NCI-H526 (cell line): ENCODE measurements at regions not wholly inside any gene's neighbourhood (a gene's known extent, or its start where the extent isn't known, plus 50 kb on each side); places are given as distances from the start of the nearest gene placed in this dataset.
"Not testable (repeated sequence)": the region's sequence is repeated elsewhere in the genome, so short reads cannot be mapped to it uniquely, and the experiment has no call there.

Experiments used
- DNase-seq, 2 experiments: peaks; one replicate each; lab custom pipeline; 2025; lab: John Stamatoyannopoulos, UW

GRCh38 chr7:126177782-126178181 is 1075.0 kb downstream of the GRM8 start:
- DNase-seq, result no peak

- no peak for DNase-seq
Observed at GRCh38 chr7:126166645-126167044, 1086.1 kb downstream of the GRM8 start.

- no peak for DNase-seq
Observed at GRCh38 chr7:126163647-126164046, 1089.1 kb downstream of the GRM8 start.

GRCh38 chr7:126157391-126157790 is 1095.3 kb downstream of the GRM8 start:
- no peak for DNase-seq

- DNase-seq, result no peak
Observed at GRCh38 chr7:126150278-126150958, 1102.3 kb downstream of the GRM8 start.

DNA sequence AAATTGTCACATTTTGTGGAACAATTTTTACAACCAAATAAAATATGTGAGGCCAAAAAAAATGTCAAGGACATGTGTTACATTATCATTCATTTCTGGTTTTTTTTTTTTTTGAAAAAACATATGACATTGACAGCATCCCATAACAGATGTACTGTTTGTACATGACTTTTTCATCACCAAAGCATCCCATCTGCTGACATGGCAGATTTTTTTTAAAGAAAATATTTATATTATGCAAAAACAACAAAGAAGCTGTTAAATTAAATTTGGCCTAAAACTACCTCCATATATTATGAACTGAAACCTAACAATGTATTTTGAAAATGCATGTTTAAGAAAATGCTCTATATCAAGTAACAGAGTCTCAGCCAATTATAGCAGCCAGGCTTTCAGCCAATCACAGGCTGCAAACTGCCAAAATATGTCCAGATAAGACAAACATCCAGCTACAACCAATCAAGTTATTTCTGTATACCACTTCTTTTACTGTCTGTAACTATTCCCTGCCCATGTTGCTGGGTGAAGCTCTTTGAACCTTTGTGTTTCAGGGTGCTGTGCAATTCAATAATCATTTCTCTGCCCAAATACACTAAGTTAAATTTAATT is 1111.8 kb downstream of the GRM8 start:
- no peak for DNase-seq

- DNase-seq, result no peak
Observed at GRCh38 chr7:126119981-126120380, 1132.8 kb downstream of the GRM8 start.

DNA sequence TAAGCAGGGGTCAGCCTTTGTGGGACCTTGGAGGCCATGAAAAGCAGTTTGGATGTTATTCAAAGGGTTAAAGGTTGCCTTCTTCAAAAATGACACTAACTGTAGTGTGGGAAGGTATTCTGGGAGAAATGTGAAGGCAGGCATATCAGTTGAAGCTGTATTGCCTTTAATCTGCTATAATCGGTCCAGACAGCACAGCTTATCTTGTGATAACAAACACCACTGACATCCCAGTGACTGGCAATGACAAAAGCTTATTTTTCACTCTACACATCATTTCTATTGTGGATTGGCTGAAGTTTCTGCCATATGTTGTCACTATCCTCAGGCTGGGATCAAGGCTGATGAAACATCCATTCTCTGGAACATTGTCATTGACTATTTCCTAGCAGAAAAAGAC is 1149.2 kb downstream of the GRM8 start:
- DNase-seq, result no peak

DNA sequence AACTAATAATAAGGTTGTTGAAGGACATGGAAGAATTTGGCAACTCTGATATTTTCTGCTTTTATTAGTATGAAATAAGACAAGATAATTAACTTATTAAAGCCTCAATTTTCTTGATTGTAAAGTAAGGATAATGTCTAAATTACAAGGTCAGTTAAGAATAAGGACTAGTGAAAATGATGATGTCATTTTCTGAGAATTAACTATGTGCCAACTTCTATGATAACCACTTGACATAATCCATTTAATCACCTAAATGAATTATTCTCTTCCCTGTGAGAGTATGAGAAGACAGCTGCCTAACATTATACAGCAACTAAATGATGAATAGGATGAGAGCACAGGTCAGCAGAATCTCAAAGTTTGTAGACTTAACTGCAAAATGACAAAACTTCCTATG is 1153.4 kb upstream of the POT1 start:
- no peak for DNase-seq

DNA sequence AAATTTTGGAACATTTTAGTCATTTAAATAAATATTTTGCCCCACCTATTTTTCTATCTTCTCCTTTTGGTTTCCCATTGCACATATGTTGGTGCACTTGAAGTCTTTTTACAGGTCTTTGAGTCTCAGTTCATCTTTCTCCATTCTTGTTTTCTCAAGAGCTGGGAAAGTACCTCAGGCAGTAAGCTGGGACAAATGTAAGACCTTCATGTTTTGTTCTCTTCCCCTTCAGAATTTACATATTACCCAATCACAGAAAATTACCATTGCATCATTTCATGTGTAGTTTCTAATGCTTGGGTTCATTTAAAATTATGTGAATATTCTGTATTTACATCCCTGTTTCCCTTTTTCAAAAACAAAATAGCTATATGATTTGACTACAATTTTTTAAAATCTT is 1150.0 kb upstream of the POT1 start:
- no peak for DNase-seq

DNA sequence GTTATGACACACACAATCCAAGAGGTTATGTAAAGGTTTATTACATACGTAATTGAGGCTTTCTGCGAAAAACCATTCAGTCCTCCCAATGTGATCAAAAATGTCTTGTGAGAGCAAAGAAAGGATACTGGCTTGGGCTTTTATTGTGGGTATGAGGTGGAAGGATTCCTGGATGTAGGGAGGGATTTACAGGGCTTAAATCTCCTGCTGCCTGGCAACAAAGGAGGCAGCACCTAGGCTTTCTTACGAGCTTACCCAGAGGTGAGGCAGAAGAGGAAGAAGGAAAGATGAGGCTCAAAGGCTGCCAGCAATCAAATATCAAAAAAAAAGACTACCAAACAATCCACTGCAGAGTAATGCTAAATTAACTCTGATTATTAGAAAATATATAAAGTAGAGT is 1149.5 kb upstream of the POT1 start:
- DNase-seq, result no peak

DNA sequence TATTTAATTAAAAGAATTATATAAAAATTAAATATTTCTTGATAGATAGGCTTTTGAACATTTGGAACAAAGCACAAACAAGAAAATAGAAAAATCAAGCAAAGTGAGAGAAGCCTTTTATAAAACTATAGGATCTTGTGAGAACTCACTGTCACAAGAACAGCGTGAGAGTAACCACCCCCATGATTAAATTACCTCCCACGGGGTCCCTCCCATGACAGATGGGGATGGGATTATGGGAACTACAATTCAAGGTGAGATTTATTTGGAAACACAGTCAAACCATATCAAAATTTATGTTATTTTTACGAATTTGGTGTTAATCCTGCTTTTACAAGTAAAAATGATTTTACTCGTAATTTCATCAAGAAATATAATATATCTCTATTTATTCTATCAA is 1136.1 kb upstream of the POT1 start:
- DNase-seq, result no peak

- no peak for DNase-seq
Observed at GRCh38 chr7:126057979-126058378, 1128.4 kb upstream of the POT1 start.

DNA sequence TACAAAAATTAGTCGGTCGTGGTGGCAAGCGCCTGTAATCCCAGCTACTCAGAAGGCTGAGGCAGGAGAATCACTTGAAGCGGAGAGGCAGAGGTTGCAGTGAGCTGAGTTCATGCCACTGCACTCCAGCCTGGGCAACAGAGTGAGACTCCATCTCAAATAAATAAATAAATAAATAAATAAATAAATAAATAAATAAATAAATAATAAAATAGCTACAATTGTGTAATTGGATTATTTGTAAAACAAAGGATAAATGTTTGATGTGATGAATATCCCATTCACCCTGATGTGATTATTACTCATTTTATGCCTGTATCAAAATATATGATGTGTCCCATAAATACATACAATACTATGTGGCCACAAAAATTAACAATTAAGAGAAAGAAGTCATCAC is 1127.0 kb upstream of the POT1 start:
- not testable (repeated sequence) for DNase-seq

GRCh38 chr7:126052229-126052628 is 1122.6 kb upstream of the POT1 start:
- no peak for DNase-seq

DNA sequence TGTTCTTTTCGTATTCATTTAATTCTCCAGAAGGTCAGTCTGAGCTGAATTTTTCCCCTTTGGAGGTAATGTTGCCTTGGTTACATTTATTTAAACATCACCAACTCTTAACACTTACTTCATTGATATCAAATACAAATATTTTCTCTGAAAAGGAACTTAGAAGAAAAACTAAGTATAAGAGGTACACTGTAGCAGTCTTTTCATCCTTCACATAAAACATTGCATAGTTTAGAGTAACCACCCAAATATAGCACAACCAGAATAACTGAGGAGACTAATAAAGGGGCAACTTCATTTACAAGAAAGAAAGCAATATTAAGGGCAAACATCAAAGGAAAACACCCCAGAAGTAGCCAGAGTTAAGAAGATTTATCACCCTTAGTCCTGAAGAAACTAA is 1115.0 kb upstream of the POT1 start:
- DNase-seq, result no peak

DNA sequence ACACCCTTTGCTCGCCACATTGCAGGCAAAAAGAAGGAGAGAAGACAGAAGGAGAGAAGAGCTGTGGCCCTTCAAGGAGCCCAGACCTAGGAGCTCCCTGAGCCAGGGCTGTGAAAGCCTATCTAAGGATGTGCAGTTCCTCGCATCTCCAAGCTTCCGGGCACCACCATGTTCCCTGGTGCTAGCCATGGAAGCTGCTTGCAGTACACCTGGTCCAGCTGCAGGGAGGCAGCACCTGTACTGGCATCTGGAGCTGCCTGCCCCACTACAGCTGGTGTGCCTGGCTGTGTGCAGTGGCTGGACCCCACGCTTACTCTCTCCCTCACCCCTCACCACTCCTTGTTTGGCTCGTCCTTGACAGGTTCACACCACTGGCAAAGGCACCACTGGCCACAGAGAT is 1111.8 kb upstream of the POT1 start:
- no peak for DNase-seq

GRCh38 chr7:126040114-126041045 is 1110.8 kb upstream of the POT1 start:
- no peak for DNase-seq

DNA sequence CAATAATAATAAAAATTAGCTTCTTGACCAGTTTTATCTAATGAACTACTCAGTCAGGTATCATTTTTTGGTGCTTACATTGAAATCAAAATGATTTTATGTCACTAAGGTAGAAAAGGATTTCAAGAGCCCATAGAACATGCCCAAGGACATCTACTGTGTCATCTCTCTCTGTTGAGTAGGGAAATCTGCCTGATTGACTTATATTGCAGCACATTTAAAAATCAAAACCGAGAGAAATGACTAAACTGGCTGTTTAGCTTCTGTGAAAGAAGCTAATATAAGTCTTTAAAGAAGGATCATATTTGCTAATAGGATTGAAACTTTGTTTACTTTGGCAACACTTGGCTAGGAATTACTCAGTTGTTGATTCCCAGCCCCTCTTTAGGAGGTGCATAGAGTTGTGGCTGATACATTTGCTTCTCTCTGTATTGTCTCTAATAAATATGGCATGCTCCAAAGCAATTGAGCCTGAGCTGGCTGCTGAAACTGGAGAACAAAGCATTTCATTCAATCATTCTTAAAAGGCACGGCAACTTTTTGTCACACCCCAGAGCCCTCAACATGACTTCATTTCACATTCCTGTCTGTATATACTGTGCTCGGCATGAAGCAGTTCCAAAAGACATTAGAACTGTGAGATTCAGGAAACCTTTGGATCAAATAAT is 1096.9 kb upstream of the POT1 start:
- no peak for DNase-seq

DNA sequence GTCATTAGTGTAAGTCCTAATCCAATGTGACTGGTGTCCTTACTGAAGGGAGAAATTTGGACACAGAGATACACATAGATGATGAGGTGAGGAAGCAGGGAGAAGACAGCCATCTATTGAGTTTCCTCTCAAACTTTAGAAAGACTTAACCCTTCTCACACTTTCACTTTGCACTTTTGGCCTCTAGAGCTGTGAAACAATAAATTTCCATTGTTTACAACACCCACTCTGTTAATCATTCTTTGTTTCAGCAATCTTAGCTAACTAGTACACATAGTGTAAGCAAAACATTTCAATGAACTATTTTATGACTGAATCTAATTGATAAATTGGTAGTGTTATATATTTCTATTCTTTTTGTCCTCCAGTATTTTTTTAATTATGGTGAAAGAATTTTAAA is 1092.8 kb upstream of the POT1 start:
- DNase-seq, result no peak

- no peak for DNase-seq
Observed at GRCh38 chr7:126016722-126017121, 1087.1 kb upstream of the POT1 start.

DNA sequence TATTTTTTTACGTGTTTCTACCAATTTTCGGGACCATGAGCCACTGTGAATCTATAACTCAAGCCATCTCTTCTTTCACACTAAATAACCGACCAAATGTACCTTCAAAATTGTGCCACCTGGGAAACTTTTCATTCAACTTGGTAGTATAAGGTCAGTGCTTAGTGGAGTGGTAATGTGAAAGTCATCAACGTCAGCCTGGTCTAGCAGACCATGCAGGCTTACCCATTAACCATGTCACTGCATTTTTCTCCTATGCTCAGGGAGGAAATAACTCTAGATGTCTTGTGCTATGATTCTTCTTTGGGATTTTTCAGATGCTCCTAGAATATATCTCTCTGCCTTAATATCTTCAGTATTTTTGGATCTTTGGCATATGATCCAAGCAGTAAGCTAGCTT is 1075.4 kb upstream of the POT1 start:
- no peak for DNase-seq

GRCh38 chr7:126001349-126001748 is 1071.7 kb upstream of the POT1 start:
- no peak for DNase-seq
